SU-DHL-6 (cell line): ENCODE measurements at regions not wholly inside any gene's neighbourhood (a gene's known extent, or its start where the extent isn't known, plus 50 kb on each side); places are given as distances from the start of the nearest gene placed in this dataset.

Source experiments
- H2AFZ ChIP-seq: fragments of 200-600 bp; sonication (generic); 2 replicates; pipeline ENCODE4 v1.6.1; 2014; ENCODE audit warnings: low read depth, mild to moderate bottlenecking, moderate library complexity, mixed read lengths, antibody characterized with exemption, low read length; ENCODE audit not compliant: severe bottlenecking
- H3F3A ChIP-seq: fragments of 200-600 bp; shearing (Covaris generic); 2 replicates; pipeline ENCODE4 v1.6.0; 2016; ENCODE audit warnings: antibody characterized with exemption, mild to moderate bottlenecking; ENCODE audit not compliant: insufficient read depth
- H3K27ac ChIP-seq: fragments of 200-600 bp; sonication (generic); 2 replicates; pipeline ENCODE4 v1.5.1; 2016; ENCODE audit warnings: low read depth, mild to moderate bottlenecking, low read length, moderate library complexity, mixed read lengths
- H3K27me3 ChIP-seq: fragments of 200-600 bp; sonication (generic), shearing (Covaris generic); 2 replicates; pipeline ENCODE4 v1.6.0; 2014; ENCODE audit warnings: mild to moderate bottlenecking, low read length
- H3K36me3 ChIP-seq: fragments of 200-600 bp; sonication (generic); 2 replicates; pipeline ENCODE4 v1.6.1; 2014; ENCODE audit warnings: mild to moderate bottlenecking, low read length, mixed read lengths
- H3K4me2 ChIP-seq: fragments of 300-600, 200-600 bp; shearing (Covaris generic), sonication (generic); 2 replicates; pipeline ENCODE4 v1.6.0; 2014; ENCODE audit warnings: low read length, low read depth, mild to moderate bottlenecking; ENCODE audit not compliant: poor library complexity, severe bottlenecking
- H3K4me3 ChIP-seq: fragments of 200-600 bp; sonication (generic); 2 replicates; pipeline ENCODE4 v1.5.1; 2014; ENCODE audit warnings: antibody characterized with exemption, low read length, mild to moderate bottlenecking, mixed read lengths; ENCODE audit not compliant: insufficient read depth, poor library complexity, severe bottlenecking
- H3K79me2 ChIP-seq: fragments of 200-600 bp; sonication (generic); 2 replicates; pipeline ENCODE4 v1.6.1; 2014; ENCODE audit warnings: mild to moderate bottlenecking, low read length, moderate library complexity; ENCODE audit not compliant: insufficient read depth
- H3K9ac ChIP-seq: fragments of 200-600 bp; sonication (generic); 2 replicates; pipeline ENCODE4 v1.7.0; 2014; ENCODE audit warnings: mild to moderate bottlenecking, low read length
- H3K9me2 ChIP-seq: fragments of 200-600 bp; sonication (generic); replicated peaks from 2 replicates; pipeline ENCODE4 v1.6.1; 2014; ENCODE audit warnings: low read length; ENCODE audit not compliant: insufficient read depth
- H3K9me3 ChIP-seq: fragments of 200-600 bp; sonication (generic); 2 replicates; pipeline ENCODE4 v1.6.1; 2014; ENCODE audit warnings: low read length, mixed read lengths; ENCODE audit not compliant: insufficient read depth
- H4K20me1 ChIP-seq: fragments of 200-600 bp; sonication (generic); 2 replicates; pipeline ENCODE4 v1.6.1; 2014; ENCODE audit warnings: low read depth, mild to moderate bottlenecking, antibody characterized with exemption, low read length, moderate library complexity, mixed read lengths
- CTCF ChIP-seq: fragments of 200-600 bp; sonication (generic); IDR thresholded peaks from one replicate; pipeline ENCODE4 v1.5.1; 2017; ENCODE audit warnings: antibody characterized with exemption, mild to moderate bottlenecking, low read length, moderate library complexity; ENCODE audit not compliant: insufficient read depth, poor library complexity, severe bottlenecking
- EZH2phosphoT487 ChIP-seq: fragments of 200-600 bp; sonication (generic), shearing (Covaris generic); conservative IDR thresholded peaks from 2 replicates; pipeline ENCODE4 v1.6.1; 2018; ENCODE audit warnings: mild to moderate bottlenecking, antibody characterized with exemption, low read length, moderate library complexity, mixed read lengths

- no peaks in the 10 kb centered on the region for H3K79me2 ChIP-seq
- H3K9ac ChIP-seq, result no peak overlapping the region
- H3K36me3 ChIP-seq, result no peaks in the 10 kb centered on the region
- H3K9me2 ChIP-seq, result no peaks in the 10 kb centered on the region
- TF ChIP-seq CTCF, result no peak
- TF ChIP-seq EZH2phosphoT487, result no peak
- H3K27ac ChIP-seq, result no peak overlapping the region
- no peaks in the 10 kb centered on the region for H4K20me1 ChIP-seq
- H3K27me3 ChIP-seq, result no peaks in the 10 kb centered on the region
- H3K4me2 ChIP-seq, result no peak overlapping the region
- H2AFZ ChIP-seq, result no peak overlapping the region
- H3K9me3 ChIP-seq, result no peaks in the 10 kb centered on the region
- no peak overlapping the region for H3K4me3 ChIP-seq
- H3F3A ChIP-seq, result no peaks in the 10 kb centered on the region
Observed at GRCh38 chrX:106300239-106300638, 132.1 kb downstream of the PWWP3B start.

DNA sequence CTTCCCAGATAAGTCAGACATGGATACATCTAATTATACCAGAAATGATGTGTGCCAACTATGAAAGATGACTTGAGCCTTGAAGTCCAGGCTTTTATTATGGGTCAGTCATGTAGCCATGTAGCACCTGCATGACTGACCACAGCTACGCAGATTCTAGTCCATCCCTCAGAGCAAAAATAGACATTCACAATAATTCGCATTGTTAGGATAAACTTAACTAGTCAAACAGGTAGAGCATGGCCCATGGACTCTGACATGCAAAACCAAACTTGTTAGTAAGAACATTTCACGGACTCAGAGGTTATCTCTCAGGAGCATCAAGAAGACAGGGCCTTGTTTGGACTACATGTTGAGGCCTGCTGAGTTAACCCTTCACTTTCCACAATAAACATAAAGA lies 132.6 kb downstream of the PWWP3B start:
- no peaks in the 10 kb centered on the region for H3K9me2 ChIP-seq
- no peak overlapping the region for H3K27ac ChIP-seq
- H2AFZ ChIP-seq, result no peak overlapping the region
- H4K20me1 ChIP-seq, result no peaks in the 10 kb centered on the region
- H3K79me2 ChIP-seq, result no peaks in the 10 kb centered on the region
- TF ChIP-seq CTCF (no peak), EZH2phosphoT487 (no peak)
- no peak overlapping the region for H3K4me2 ChIP-seq
- H3K27me3 ChIP-seq, result no peaks in the 10 kb centered on the region
- no peaks in the 10 kb centered on the region for H3K9me3 ChIP-seq
- H3K4me3 ChIP-seq, result no peak overlapping the region
- no peaks in the 10 kb centered on the region for H3F3A ChIP-seq
- H3K9ac ChIP-seq, result no peak overlapping the region
- H3K36me3 ChIP-seq, result no peaks in the 10 kb centered on the region

DNA sequence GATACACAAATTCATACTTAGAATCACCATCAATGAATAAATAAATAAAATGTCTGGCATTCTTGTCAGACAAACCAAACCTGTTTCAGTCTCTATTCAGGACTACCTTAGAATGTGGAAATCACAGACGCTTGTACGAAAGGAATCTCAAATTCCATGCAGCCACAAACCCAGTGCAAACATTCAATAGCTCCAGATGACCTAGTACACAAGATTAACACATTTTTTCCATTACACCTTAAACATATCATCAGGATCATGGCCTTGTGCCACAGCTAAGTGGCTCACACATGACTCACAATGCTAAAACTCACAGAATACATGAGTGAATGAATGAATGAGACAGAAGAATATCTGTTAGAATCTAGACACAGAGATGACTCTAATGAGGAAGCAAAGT lies 134.2 kb downstream of the PWWP3B start:
- TF ChIP-seq EZH2phosphoT487 (no peak), CTCF (no peak)
- Histone ChIP-seq H3K27me3 (no peaks in the 10 kb centered on the region), H3F3A (no peaks in the 10 kb centered on the region), H3K4me2 (no peak overlapping the region), H3K9me2 (no peaks in the 10 kb centered on the region), H3K27ac (no peak overlapping the region), H4K20me1 (no peaks in the 10 kb centered on the region), H3K9ac (no peak overlapping the region), H3K9me3 (no peaks in the 10 kb centered on the region), H3K4me3 (no peak overlapping the region), H2AFZ (no peak overlapping the region), H3K36me3 (no peaks in the 10 kb centered on the region), H3K79me2 (no peaks in the 10 kb centered on the region)

- no peak overlapping the region for H3K27ac ChIP-seq
- no peak for TF ChIP-seq EZH2phosphoT487
- no peak for TF ChIP-seq CTCF
- H3K4me2 ChIP-seq, result no peak overlapping the region
- no peaks in the 10 kb centered on the region for H3K36me3 ChIP-seq
- no peaks in the 10 kb centered on the region for H3K27me3 ChIP-seq
- no peak overlapping the region for H3K9ac ChIP-seq
- H3K9me2 ChIP-seq, result no peaks in the 10 kb centered on the region
- no peaks in the 10 kb centered on the region for H3F3A ChIP-seq
- H3K9me3 ChIP-seq, result no peaks in the 10 kb centered on the region
- no peaks in the 10 kb centered on the region for H4K20me1 ChIP-seq
- no peak overlapping the region for H2AFZ ChIP-seq
- no peaks in the 10 kb centered on the region for H3K79me2 ChIP-seq
- H3K4me3 ChIP-seq, result no peak overlapping the region
Observed at GRCh38 chrX:106306391-106306947, 138.4 kb downstream of the PWWP3B start.
